ENCODE measurements at regions not wholly inside any gene's neighbourhood (a gene's known extent, or its start where the extent isn't known, plus 50 kb on each side); places are given as distances from the start of the nearest gene placed in this dataset.

- no TSS peak for BruUV-seq (replicated peaks)
These were observed 134.9 kb downstream of the RAMP3 start for GRCh38 chr7:45292481-45292880.

More at GRCh38 chr7:45292481-45292880, 134.9 kb downstream of the RAMP3 start:
- DNase-seq (ENCODE audit: low read depth, low spot score) (no peak), FAIRE-seq (no peak), ATAC-seq (no peak)
- 0% methylated on average over 4 of the region's 4 CpGs for WGBS (ENCODE audit: insufficient coverage, insufficient replicate concordance, low lambda C conversion rate, missing lambda C conversion rate)
- Histone ChIP-seq H3K79me2 (ENCODE audit: control insufficient read depth, insufficient read depth, low read length) (no peaks in the 10 kb centered on the region), H3K9me3 (replicated peaks; ENCODE audit: control insufficient read depth, insufficient read depth, low read length) (no peaks in the 10 kb centered on the region), H3K36me3 (ENCODE audit: control insufficient read depth in 2 of 2, insufficient read depth in 2 of 2, low read length in 1 of 2) (no peaks in the 10 kb centered on the region), H3K4me2 (ENCODE audit: control insufficient read depth, insufficient read depth) (no peak overlapping the region), H3K27me3 (replicated peaks in 1 of 2; ENCODE audit: control insufficient read depth in 2 of 2, insufficient read depth in 2 of 2, low read length in 1 of 2) (no peaks in the 10 kb centered on the region; a peak in 1 of 4 replicates), H3K9ac (ENCODE audit: control insufficient read depth, insufficient read depth, low read length) (no peak overlapping the region), H3K27ac (ENCODE audit: control insufficient read depth, insufficient read depth) (no peak overlapping the region), H4K20me1 (ENCODE audit: control insufficient read depth, insufficient read depth) (no peaks in the 10 kb centered on the region), H3K4me1 (ENCODE audit: control insufficient read depth, insufficient read depth, low read length) (no peaks in the 10 kb centered on the region), H3K4me3 (no peak overlapping the region), H2AFZ (ENCODE audit: control insufficient read depth, low read depth, low read length) (no peak overlapping the region)
- ChIA-PET RAD21 (ENCODE audit: unreplicated experiment) (no interaction called here), POLR2A (no interaction called here), SMC1A (ENCODE audit: uncharacterized antibody, unreplicated experiment) (no interaction called here), CTCF (no interaction called here)
- intact Hi-C loops (cut with micrococcal nuclease; ENCODE audit: unreplicated experiment): no loop called here
- in situ Hi-C loops (cut with MboI): no loop called here
- no peak for TF ChIP-seq CHD4 (IDR thresholded peaks at IDR 0.05)
- no peak for TF ChIP-seq MAX (IDR thresholded peaks at IDR 0.05; ENCODE audit: low read depth, low read length)
- no peak for TF ChIP-seq STAT3 (IDR thresholded peaks at IDR 0.05; ENCODE audit: low read depth, low read length)
- no peak for TF ChIP-seq DPF2 (IDR thresholded peaks at IDR 0.05)
- no peak for TF ChIP-seq PAX8 (IDR thresholded peaks at IDR 0.05)
- TF ChIP-seq ETV6 (conservative IDR thresholded peaks at IDR 0.05 in 1 of 2, IDR thresholded peaks at IDR 0.05 in 1 of 2; ENCODE audit: borderline replicate concordance in 1 of 2, low read depth in 1 of 2): no peak
- no peak for TF ChIP-seq ZBTB4 (CRISPR knock-in tag; IDR thresholded peaks at IDR 0.05)
- no peak for TF ChIP-seq ZBTB40 (IDR thresholded peaks at IDR 0.05; ENCODE audit: borderline replicate concordance)
- no peak for TF ChIP-seq E4F1 (IDR thresholded peaks at IDR 0.05; ENCODE audit: borderline replicate concordance, partially characterized antibody)
- no peak for TF ChIP-seq IRF5 (IDR thresholded peaks at IDR 0.05; ENCODE audit: borderline replicate concordance)

All from GM12878 (cell line).